ENCODE measurements at regions not wholly inside any gene's neighbourhood (a gene's known extent, or its start where the extent isn't known, plus 50 kb on each side); places are given as distances from the start of the nearest gene placed in this dataset.

- Histone ChIP-seq H3K27ac (ENCODE audit: low read depth in 2 of 2, low read length in 1 of 2) (no peak overlapping the region), H3K9me3 (ENCODE audit: control insufficient read depth in 2 of 2, insufficient read depth in 1 of 2, low read depth in 1 of 2, low read length in 1 of 2) (no peaks in the 10 kb centered on the region), H3K4me1 (ENCODE audit: control insufficient read depth in 2 of 2, insufficient read depth in 2 of 2, low read length in 1 of 2) (no peaks in the 10 kb centered on the region), H3K4me3 (ENCODE audit: low read depth in 1 of 2, low read length in 2 of 2) (no peak overlapping the region), H3K36me3 (ENCODE audit: control insufficient read depth in 2 of 2, insufficient read depth in 2 of 2, low read length in 1 of 2) (no peaks in the 10 kb centered on the region), H3K27me3 (ENCODE audit: control insufficient read depth in 1 of 2, insufficient read depth in 2 of 2, low read length in 2 of 2) (peaks cover 0 to 3% of the 10 kb centered on the region in 2 donors)
- 68 to 73% methylated on average over 3 of the region's 3 CpGs for WGBS, 2 donors
These were observed 192.9 kb upstream of the SLC27A6 start for GRCh38 chr5:128772356-128772755.

- H3K27me3 ChIP-seq (ENCODE audit: control insufficient read depth in 1 of 2, insufficient read depth in 2 of 2, low read length in 2 of 2): peaks cover 0 to 3% of the 10 kb centered on the region in 2 donors
- no peak overlapping the region for H3K4me3 ChIP-seq (ENCODE audit: low read depth in 1 of 2, low read length in 2 of 2)
- H3K9me3 ChIP-seq (ENCODE audit: control insufficient read depth in 2 of 2, insufficient read depth in 1 of 2, low read depth in 1 of 2, low read length in 1 of 2): no peaks in the 10 kb centered on the region
- no peaks in the 10 kb centered on the region for H3K4me1 ChIP-seq (ENCODE audit: control insufficient read depth in 2 of 2, insufficient read depth in 2 of 2, low read length in 1 of 2)
- no peak overlapping the region for H3K27ac ChIP-seq (ENCODE audit: low read depth in 2 of 2, low read length in 1 of 2)
- no peaks in the 10 kb centered on the region for H3K36me3 ChIP-seq (ENCODE audit: control insufficient read depth in 2 of 2, insufficient read depth in 2 of 2, low read length in 1 of 2)
- WGBS, 2 donors: 79 to 81% methylated on average over 4 of the region's 4 CpGs
These were observed 191.9 kb upstream of the SLC27A6 start for GRCh38 chr5:128773378-128773777.

- H3K9me3 ChIP-seq (ENCODE audit: control insufficient read depth in 2 of 2, insufficient read depth in 1 of 2, low read depth in 1 of 2, low read length in 1 of 2): no peaks in the 10 kb centered on the region
- H3K4me3 ChIP-seq (ENCODE audit: low read depth in 1 of 2, low read length in 2 of 2): no peak overlapping the region
- H3K27ac ChIP-seq (ENCODE audit: low read depth in 2 of 2, low read length in 1 of 2): no peak overlapping the region
- peaks cover 0 to 3% of the 10 kb centered on the region in 2 donors for H3K27me3 ChIP-seq (ENCODE audit: control insufficient read depth in 1 of 2, insufficient read depth in 2 of 2, low read length in 2 of 2)
- WGBS, 2 donors: 61 to 78% methylated on average over 7 of the region's 7 CpGs
- no peaks in the 10 kb centered on the region for H3K36me3 ChIP-seq (ENCODE audit: control insufficient read depth in 2 of 2, insufficient read depth in 2 of 2, low read length in 1 of 2)
- no peaks in the 10 kb centered on the region for H3K4me1 ChIP-seq (ENCODE audit: control insufficient read depth in 2 of 2, insufficient read depth in 2 of 2, low read length in 1 of 2)
These were observed 190.7 kb upstream of the SLC27A6 start for GRCh38 chr5:128774605-128775004.

- no peaks in the 10 kb centered on the region for H3K4me1 ChIP-seq (ENCODE audit: control insufficient read depth in 2 of 2, insufficient read depth in 2 of 2, low read length in 1 of 2)
- no peaks in the 10 kb centered on the region for H3K9me3 ChIP-seq (ENCODE audit: control insufficient read depth in 2 of 2, insufficient read depth in 1 of 2, low read depth in 1 of 2, low read length in 1 of 2)
- 72 to 76% methylated on average over 3 of the region's 3 CpGs for WGBS, 2 donors
- H3K27ac ChIP-seq (ENCODE audit: low read depth in 2 of 2, low read length in 1 of 2): no peak overlapping the region
- peaks cover 0 to 3% of the 10 kb centered on the region in 2 donors for H3K27me3 ChIP-seq (ENCODE audit: control insufficient read depth in 1 of 2, insufficient read depth in 2 of 2, low read length in 2 of 2)
- no peak overlapping the region for H3K4me3 ChIP-seq (ENCODE audit: low read depth in 1 of 2, low read length in 2 of 2)
- H3K36me3 ChIP-seq (ENCODE audit: control insufficient read depth in 2 of 2, insufficient read depth in 2 of 2, low read length in 1 of 2): no peaks in the 10 kb centered on the region
These were observed 189.7 kb upstream of the SLC27A6 start for GRCh38 chr5:128775558-128775957.

- H3K27me3 ChIP-seq (ENCODE audit: control insufficient read depth in 1 of 2, insufficient read depth in 2 of 2, low read length in 2 of 2): peaks cover 0 to 3% of the 10 kb centered on the region in 2 donors
- no peak overlapping the region for H3K4me3 ChIP-seq (ENCODE audit: low read depth in 1 of 2, low read length in 2 of 2)
- WGBS, 2 donors: 87 to 92% methylated on average over 1 of the region's 1 CpG
- H3K36me3 ChIP-seq (ENCODE audit: control insufficient read depth in 2 of 2, insufficient read depth in 2 of 2, low read length in 1 of 2): no peaks in the 10 kb centered on the region
- no peaks in the 10 kb centered on the region for H3K4me1 ChIP-seq (ENCODE audit: control insufficient read depth in 2 of 2, insufficient read depth in 2 of 2, low read length in 1 of 2)
- no peak overlapping the region for H3K27ac ChIP-seq (ENCODE audit: low read depth in 2 of 2, low read length in 1 of 2)
- H3K9me3 ChIP-seq (ENCODE audit: control insufficient read depth in 2 of 2, insufficient read depth in 1 of 2, low read depth in 1 of 2, low read length in 1 of 2): no peaks in the 10 kb centered on the region
These were observed 188.2 kb upstream of the SLC27A6 start for GRCh38 chr5:128777052-128777451.

GRCh38 chr5:128778474-128778873 is 186.8 kb upstream of the SLC27A6 start:
- Histone ChIP-seq H3K4me1 (ENCODE audit: control insufficient read depth in 2 of 2, insufficient read depth in 2 of 2, low read length in 1 of 2) (no peaks in the 10 kb centered on the region), H3K27me3 (ENCODE audit: control insufficient read depth in 1 of 2, insufficient read depth in 2 of 2, low read length in 2 of 2) (no peaks in the 10 kb centered on the region), H3K36me3 (ENCODE audit: control insufficient read depth in 2 of 2, insufficient read depth in 2 of 2, low read length in 1 of 2) (no peaks in the 10 kb centered on the region), H3K27ac (ENCODE audit: low read depth in 2 of 2, low read length in 1 of 2) (no peak overlapping the region), H3K9me3 (ENCODE audit: control insufficient read depth in 2 of 2, insufficient read depth in 1 of 2, low read depth in 1 of 2, low read length in 1 of 2) (no peaks in the 10 kb centered on the region), H3K4me3 (ENCODE audit: low read depth in 1 of 2, low read length in 2 of 2) (no peak overlapping the region)
- 75 to 77% methylated on average over 5 of the region's 5 CpGs for WGBS, 2 donors

- Histone ChIP-seq H3K27ac (ENCODE audit: low read depth in 2 of 2, low read length in 1 of 2) (no peak overlapping the region), H3K4me3 (ENCODE audit: low read depth in 1 of 2, low read length in 2 of 2) (no peak overlapping the region), H3K27me3 (ENCODE audit: control insufficient read depth in 1 of 2, insufficient read depth in 2 of 2, low read length in 2 of 2) (no peaks in the 10 kb centered on the region), H3K9me3 (ENCODE audit: control insufficient read depth in 2 of 2, insufficient read depth in 1 of 2, low read depth in 1 of 2, low read length in 1 of 2) (no peaks in the 10 kb centered on the region), H3K36me3 (ENCODE audit: control insufficient read depth in 2 of 2, insufficient read depth in 2 of 2, low read length in 1 of 2) (no peaks in the 10 kb centered on the region), H3K4me1 (ENCODE audit: control insufficient read depth in 2 of 2, insufficient read depth in 2 of 2, low read length in 1 of 2) (no peaks in the 10 kb centered on the region)
- 20 to 40% methylated on average over 4 of the region's 4 CpGs for WGBS, 2 donors
These were observed 182.8 kb upstream of the SLC27A6 start for GRCh38 chr5:128782446-128782845.

- WGBS, 2 donors: 89 to 92% methylated on average over 1 of the region's 1 CpG
- Histone ChIP-seq H3K36me3 (ENCODE audit: control insufficient read depth in 2 of 2, insufficient read depth in 2 of 2, low read length in 1 of 2) (no peaks in the 10 kb centered on the region), H3K27me3 (ENCODE audit: control insufficient read depth in 1 of 2, insufficient read depth in 2 of 2, low read length in 2 of 2) (no peaks in the 10 kb centered on the region), H3K27ac (ENCODE audit: low read depth in 2 of 2, low read length in 1 of 2) (no peak overlapping the region), H3K4me3 (ENCODE audit: low read depth in 1 of 2, low read length in 2 of 2) (no peak overlapping the region), H3K4me1 (ENCODE audit: control insufficient read depth in 2 of 2, insufficient read depth in 2 of 2, low read length in 1 of 2) (no peaks in the 10 kb centered on the region), H3K9me3 (ENCODE audit: control insufficient read depth in 2 of 2, insufficient read depth in 1 of 2, low read depth in 1 of 2, low read length in 1 of 2) (no peaks in the 10 kb centered on the region)
These were observed 180.6 kb upstream of the SLC27A6 start for GRCh38 chr5:128784726-128785125.

GRCh38 chr5:128791312-128791711 is 174.0 kb upstream of the SLC27A6 start:
- Histone ChIP-seq H3K27me3 (ENCODE audit: control insufficient read depth in 1 of 2, insufficient read depth in 2 of 2, low read length in 2 of 2) (no peaks in the 10 kb centered on the region), H3K9me3 (ENCODE audit: control insufficient read depth in 2 of 2, insufficient read depth in 1 of 2, low read depth in 1 of 2, low read length in 1 of 2) (no peaks in the 10 kb centered on the region), H3K27ac (ENCODE audit: low read depth in 2 of 2, low read length in 1 of 2) (no peak overlapping the region), H3K4me1 (ENCODE audit: control insufficient read depth in 2 of 2, insufficient read depth in 2 of 2, low read length in 1 of 2) (no peaks in the 10 kb centered on the region), H3K36me3 (ENCODE audit: control insufficient read depth in 2 of 2, insufficient read depth in 2 of 2, low read length in 1 of 2) (no peaks in the 10 kb centered on the region), H3K4me3 (ENCODE audit: low read depth in 1 of 2, low read length in 2 of 2) (no peak overlapping the region)
- WGBS, 2 donors: 76 to 87% methylated on average over 1 of the region's 1 CpG

- H3K27ac ChIP-seq (ENCODE audit: low read depth in 2 of 2, low read length in 1 of 2): no peak overlapping the region
These were observed 168.8 kb upstream of the SLC27A6 start for GRCh38 chr5:128796506-128796905.

More at GRCh38 chr5:128796506-128796905, 168.8 kb upstream of the SLC27A6 start:
- Histone ChIP-seq H3K36me3 (ENCODE audit: control insufficient read depth in 2 of 2, insufficient read depth in 2 of 2, low read length in 1 of 2) (no peaks in the 10 kb centered on the region), H3K9me3 (ENCODE audit: control insufficient read depth in 2 of 2, insufficient read depth in 1 of 2, low read depth in 1 of 2, low read length in 1 of 2) (no peaks in the 10 kb centered on the region), H3K27me3 (ENCODE audit: control insufficient read depth in 1 of 2, insufficient read depth in 2 of 2, low read length in 2 of 2) (no peaks in the 10 kb centered on the region), H3K4me1 (ENCODE audit: control insufficient read depth in 2 of 2, insufficient read depth in 2 of 2, low read length in 1 of 2) (no peaks in the 10 kb centered on the region), H3K4me3 (ENCODE audit: low read depth in 1 of 2, low read length in 2 of 2) (no peak overlapping the region)
- WGBS, 2 donors: 77% methylated on average over 4 of the region's 4 CpGs
